HEK293T (cell line): ENCODE measurements at regions not wholly inside any gene's neighbourhood (a gene's known extent, or its start where the extent isn't known, plus 50 kb on each side); places are given as distances from the start of the nearest gene placed in this dataset.

ENCODE experiments used
- BHLHE40 ChIP-seq: fragments of 450-650 bp; IDR thresholded peaks from 2 replicates; pipeline ENCODE4 v1.6.1; 2016; ENCODE audit warnings: mild to moderate bottlenecking, moderate library complexity, borderline replicate concordance
- FOXK2 ChIP-seq: fragments of 450-650 bp; IDR thresholded peaks from 2 replicates; pipeline ENCODE4 v1.6.1; 2016; ENCODE audit warnings: mild to moderate bottlenecking
- FOXM1 ChIP-seq: fragments of 450-650 bp; IDR thresholded peaks from 2 replicates; pipeline ENCODE4 v1.6.1; 2017; ENCODE audit warnings: mild to moderate bottlenecking, borderline replicate concordance
- LEF1 ChIP-seq: fragments of 450-650 bp; IDR thresholded peaks from 2 replicates; pipeline ENCODE4 v1.6.1; 2017; ENCODE audit warnings: mild to moderate bottlenecking, borderline replicate concordance
- SP1 ChIP-seq: fragments of 450-650 bp; IDR thresholded peaks from 2 replicates; pipeline ENCODE4 v1.6.1; 2017
- SUZ12 ChIP-seq: fragments of 450-650 bp; IDR thresholded peaks from 2 replicates; pipeline ENCODE4 v1.6.1; 2016; ENCODE audit warnings: mild to moderate bottlenecking
- TARDBP ChIP-seq: fragments of 450-650 bp; IDR thresholded peaks from 2 replicates; pipeline ENCODE4 v1.6.1; 2016

DNA sequence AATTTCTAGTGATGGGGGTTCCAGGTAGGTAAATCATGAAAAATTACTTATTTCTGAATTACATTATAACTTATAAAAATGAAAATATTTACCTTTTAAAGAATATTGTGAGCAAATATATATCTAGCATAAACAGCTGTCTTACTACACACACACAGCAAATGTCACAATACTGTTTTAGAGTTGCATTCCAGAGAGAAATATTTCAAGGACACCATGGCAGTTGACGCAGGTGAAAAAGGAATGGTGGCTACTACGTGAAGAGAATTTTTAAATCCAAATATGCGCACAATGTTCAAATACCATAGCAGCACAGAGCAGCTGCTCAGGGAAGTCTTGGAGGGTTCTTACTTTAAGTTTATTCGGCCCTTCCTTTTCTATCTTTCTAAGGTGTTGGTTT lies 356.2 kb downstream of the CGGBP1 start:
- TF ChIP-seq FOXM1: no peak
- TF ChIP-seq FOXK2: no peak
- no peak for TF ChIP-seq SP1
- no peak for TF ChIP-seq BHLHE40
- TF ChIP-seq LEF1: no peak
- TF ChIP-seq SUZ12: no peak
- TF ChIP-seq TARDBP: no peak
